SK-N-SH (cell line): ENCODE measurements at regions not wholly inside any gene's neighbourhood (a gene's known extent, or its start where the extent isn't known, plus 50 kb on each side); places are given as distances from the start of the nearest gene placed in this dataset.

Experiments used
- CTCF ChIA-PET: fragments of 300-600, 350-600 bp; formaldehyde crosslinking; extraction: SDS; loops from one replicate; lab custom pipeline; 2021; lab: Yijun Ruan, JAX
- POLR2A ChIA-PET: fragments of 350-600 bp; sonication (Branson Sonifier 250); formaldehyde crosslinking; extraction: SDS; loops from one replicate; lab custom pipeline; 2020; ENCODE audit warnings: antibody characterized with exemption, inconsistent platforms; lab: Yijun Ruan, JAX
- DNase-seq: peaks from one replicate; pipeline ENCODE4 v3.0.0; 2012
- H2AFZ ChIP-seq: fragments of 200-600 bp; sonication (generic); 2 replicates; pipeline ENCODE4 v1.8.1; 2016; ENCODE audit warnings: antibody characterized with exemption, mild to moderate bottlenecking, low read depth
- H3F3A ChIP-seq: fragments of 200-600 bp; sonication (generic); replicated peaks from 2 replicates; pipeline ENCODE3; 2016; ENCODE audit warnings: antibody characterized with exemption, mild to moderate bottlenecking; ENCODE audit not compliant: insufficient read depth
- H3K27ac ChIP-seq, 2 experiments: fragments of 200-500 bp in 1 of 2; fragments of 200-600 bp in 1 of 2; sonication (Bioruptor generic) in 1 of 2; sonication (generic), shearing (Covaris generic) in 1 of 2; 2 replicates each; pipeline versions ENCODE4 v1.5.1 to v1.6.1; 2014 to 2016; ENCODE audit warnings: low read depth in 2 of 2, inconsistent platforms in 1 of 2, low read length in 1 of 2, mild to moderate bottlenecking in 1 of 2, mixed read lengths in 1 of 2
- H3K27me3 ChIP-seq: fragments of 200-600 bp; sonication (generic), shearing (Covaris generic); 2 replicates; pipeline ENCODE4 v1.6.1; 2016; ENCODE audit warnings: mixed run types; ENCODE audit not compliant: insufficient read depth
- H3K36me3 ChIP-seq, 2 experiments: fragments of 200-500 bp in 1 of 2; fragments of 200-600 bp in 1 of 2; sonication (Bioruptor generic) in 1 of 2; sonication (generic) in 1 of 2; replicated peaks in 1 of 2; 2 replicates each; pipeline versions ENCODE3 to v1.5.1; 2014 to 2016; ENCODE audit warnings: low read length in 1 of 2, mild to moderate bottlenecking in 1 of 2; ENCODE audit not compliant: insufficient read depth in 2 of 2, control insufficient read depth in 1 of 2
- H3K4me1 ChIP-seq, 2 experiments: fragments of 200-500 bp in 1 of 2; fragments of 200-600 bp in 1 of 2; sonication (Bioruptor generic) in 1 of 2; sonication (generic), shearing (Covaris generic) in 1 of 2; 2 replicates each; pipeline versions ENCODE4 v1.5.1 to v1.6.1; 2014 to 2016; ENCODE audit warnings: low read depth in 1 of 2, low read length in 1 of 2, mixed run types in 1 of 2; ENCODE audit not compliant: insufficient read depth in 2 of 2, control insufficient read depth in 1 of 2
- H3K4me2 ChIP-seq: fragments of 200-600 bp; sonication (generic), shearing (Covaris generic); 2 replicates; pipeline ENCODE4 v1.6.1; 2017; ENCODE audit warnings: mixed run types
- H3K4me3 ChIP-seq, 2 experiments: fragments of 200-500 bp in 1 of 2; fragments of 200-600 bp in 1 of 2; sonication (Bioruptor generic) in 1 of 2; sonication (generic), shearing (Covaris generic) in 1 of 2; 2 replicates each; pipeline versions ENCODE4 v1.5.1 to v1.8.1; 2014 to 2016; ENCODE audit warnings: low read depth in 2 of 2, inconsistent platforms in 1 of 2, low read length in 1 of 2, mild to moderate bottlenecking in 1 of 2, mixed read lengths in 1 of 2, moderate library complexity in 1 of 2
- H3K79me2 ChIP-seq: fragments of 200-600 bp; sonication (generic); 2 replicates; pipeline ENCODE4 v1.8.1; 2017; ENCODE audit warnings: mild to moderate bottlenecking; ENCODE audit not compliant: insufficient read depth
- H3K9ac ChIP-seq: fragments of 200-600 bp; sonication (generic); 2 replicates; pipeline ENCODE4 v1.6.1; 2017; ENCODE audit warnings: mixed run types
- H3K9me2 ChIP-seq: fragments of 200-600 bp; sonication (generic); 2 replicates; pipeline ENCODE4 v1.6.1; 2017; ENCODE audit warnings: mixed run types
- H3K9me3 ChIP-seq: fragments of 200-600 bp; sonication (generic); 2 replicates; pipeline ENCODE4 v1.6.1; 2017; ENCODE audit warnings: mixed run types, mild to moderate bottlenecking, moderate library complexity
- H4K20me1 ChIP-seq: fragments of 200-600 bp; sonication (generic); 2 replicates; pipeline ENCODE4 v1.6.1; 2017; ENCODE audit warnings: mild to moderate bottlenecking, mixed run types; ENCODE audit not compliant: insufficient read depth
- CHD2 ChIP-seq: fragments of 150-350 bp; IDR thresholded peaks from 2 replicates; pipeline ENCODE4 v1.6.1; 2018; ENCODE audit warnings: low read length; ENCODE audit not compliant: partially characterized antibody
- CTCF ChIP-seq: fragments of 200-600 bp; sonication (generic); IDR thresholded peaks from 2 replicates; pipeline ENCODE4 v1.6.1; 2017; ENCODE audit warnings: antibody characterized with exemption, mild to moderate bottlenecking, moderate library complexity
- FOXJ3 ChIP-seq: sonication (generic); formaldehyde crosslinking; IDR thresholded peaks from 2 replicates; pipeline ENCODE4 v1.5.1; 2020; ENCODE audit warnings: mild to moderate bottlenecking, missing genetic modification reagents
- MXI1 ChIP-seq: IDR thresholded peaks from 2 replicates; pipeline ENCODE4 v1.6.1; 2012; ENCODE audit warnings: mild to moderate bottlenecking, low read depth, low read length, improper control_type of control experiment
- NFIC ChIP-seq: IDR thresholded peaks from 2 replicates; pipeline ENCODE4 v1.4.0; 2012; ENCODE audit warnings: borderline replicate concordance
- NRF1 ChIP-seq: IDR thresholded peaks from 2 replicates; pipeline ENCODE4 v1.6.1; 2012; ENCODE audit warnings: low read depth, mild to moderate bottlenecking, low read length
- REST ChIP-seq: IDR thresholded peaks from 2 replicates; pipeline ENCODE4 v1.6.1; 2012; ENCODE audit warnings: mild to moderate bottlenecking, low read depth, low read length, moderate library complexity
- SIN3A ChIP-seq: IDR thresholded peaks from 2 replicates; pipeline ENCODE4 v1.6.1; 2012; ENCODE audit warnings: low read depth, mild to moderate bottlenecking, low read length, moderate library complexity, borderline replicate concordance
- SMC3 ChIP-seq: IDR thresholded peaks from 2 replicates; pipeline ENCODE4 v1.6.1; 2012; ENCODE audit warnings: low read depth, low read length, improper control_type of control experiment
- TCF12 ChIP-seq: IDR thresholded peaks from 2 replicates; pipeline ENCODE4 v1.4.0; 2012
- USF1 ChIP-seq: IDR thresholded peaks from 2 replicates; pipeline ENCODE4 v1.4.0; 2012; ENCODE audit warnings: low read depth, borderline replicate concordance
- USF2 ChIP-seq: fragments of 150-350 bp; IDR thresholded peaks from 2 replicates; pipeline ENCODE4 v1.6.1; 2017; ENCODE audit warnings: antibody characterized with exemption, low read length, low read depth, borderline replicate concordance
- ZBTB33 ChIP-seq: IDR thresholded peaks from 2 replicates; pipeline ENCODE4 v1.4.0; 2012; ENCODE audit warnings: low read depth, borderline replicate concordance
- WGBS: methylation state at CpG from one replicate; pipeline ENCODE4 v1.1.6; 2017; ENCODE audit warnings: low lambda C conversion rate; 5-methylcytosine and 5-hydroxymethylcytosine counted together

- no peaks in the 10 kb centered on the region for H3K36me3 ChIP-seq
- TF ChIP-seq NRF1 (no peak), NFIC (no peak), REST (peak; percentile 74; the same call in 1 of the 2 replicates), SMC3 (no peak), USF2 (no peak), SIN3A (no peak)
- no peaks in the 10 kb centered on the region for H4K20me1 ChIP-seq
- H3K27ac ChIP-seq, result no peak overlapping the region
- H3K9ac ChIP-seq, result no peak overlapping the region
- H3K27me3 ChIP-seq, result no peaks in the 10 kb centered on the region
- under 1% methylated on average over 3 of the region's 3 CpGs for WGBS
- DNase-seq, result no peak
- H3K9me3 ChIP-seq, result no peaks in the 10 kb centered on the region
- no peak overlapping the region for H3K4me2 ChIP-seq
- no peak overlapping the region for H2AFZ ChIP-seq
- CTCF ChIA-PET, result no interaction called here
- no peaks in the 10 kb centered on the region for H3K79me2 ChIP-seq
- H3K4me3 ChIP-seq, result no peak overlapping the region
- H3F3A ChIP-seq, result no peaks in the 10 kb centered on the region
- no peaks in the 10 kb centered on the region for H3K9me2 ChIP-seq
- POLR2A ChIA-PET, result no interaction called here
- H3K4me1 ChIP-seq, result no peaks in the 10 kb centered on the region
Measured at GRCh38 chr2:103656558-103656957, 894.7 kb downstream of the TMEM182 start.

DNA sequence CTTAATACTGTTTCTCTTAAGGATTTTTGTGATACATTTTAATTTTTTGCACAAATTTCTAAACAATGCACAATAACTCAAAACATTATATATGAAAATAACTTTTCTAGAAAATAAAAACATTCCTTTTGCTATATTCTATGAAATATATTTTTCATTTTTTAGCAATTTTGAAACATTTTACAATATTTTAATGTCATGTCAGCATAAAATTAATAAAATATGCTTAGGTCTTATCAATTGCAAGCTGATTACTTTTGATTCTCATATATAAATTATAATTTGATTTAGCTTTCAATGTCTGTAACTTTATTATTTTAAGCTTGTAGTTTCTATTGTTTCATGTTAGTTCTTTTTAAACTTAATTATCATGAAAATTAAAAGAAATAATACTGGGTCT, 898.7 kb downstream of the TMEM182 start:
- Histone ChIP-seq H3K9me3 (no peaks in the 10 kb centered on the region), H3F3A (no peaks in the 10 kb centered on the region), H3K79me2 (no peaks in the 10 kb centered on the region), H3K9ac (no peak overlapping the region), H3K4me3 (no peak overlapping the region), H3K27me3 (no peaks in the 10 kb centered on the region), H3K4me2 (no peak overlapping the region), H3K4me1 (no peaks in the 10 kb centered on the region), H2AFZ (no peak overlapping the region), H4K20me1 (no peaks in the 10 kb centered on the region), H3K36me3 (no peaks in the 10 kb centered on the region), H3K9me2 (no peaks in the 10 kb centered on the region), H3K27ac (no peak overlapping the region)
- POLR2A ChIA-PET, result no interaction called here
- CTCF ChIA-PET, result no interaction called here
- no peak for DNase-seq
- no peak for TF ChIP-seq FOXJ3 (CRISPR knock-in tag)
- TF ChIP-seq TCF12, result no peak
- TF ChIP-seq NFIC, result no peak
- no peak for TF ChIP-seq NRF1
- no peak for TF ChIP-seq USF1
- TF ChIP-seq CHD2, result no peak
- TF ChIP-seq REST, result no peak
- no peak for TF ChIP-seq CTCF
- no peak for TF ChIP-seq SIN3A
- TF ChIP-seq MXI1, result no peak
- TF ChIP-seq ZBTB33, result no peak
